ENCODE measurements at regions not wholly inside any gene's neighbourhood (a gene's known extent, or its start where the extent isn't known, plus 50 kb on each side); places are given as distances from the start of the nearest gene placed in this dataset.

DNA sequence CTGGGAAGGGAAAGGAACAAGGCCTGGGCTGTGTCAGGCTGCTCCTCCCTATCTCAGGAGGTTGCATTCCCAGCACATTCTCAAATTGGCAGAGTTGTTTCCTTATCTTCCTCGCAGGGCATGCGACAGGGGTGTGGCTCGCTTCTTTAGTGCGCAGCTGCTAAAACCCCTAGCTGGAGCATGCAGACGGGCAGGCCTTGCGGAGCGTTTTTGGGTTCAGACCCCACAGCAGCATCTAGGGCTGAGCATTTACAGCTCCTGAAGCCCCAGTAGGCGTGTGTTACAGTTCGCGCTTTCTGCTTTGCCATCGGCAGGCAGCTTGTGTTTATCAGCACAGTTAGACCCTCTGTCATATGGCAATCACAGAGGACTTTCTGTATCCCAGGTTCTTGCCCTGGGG lies 392.4 kb downstream of the TECRL start:
- Histone ChIP-seq H3K27ac (no peak overlapping the region), H3K9me3 (no peaks in the 10 kb centered on the region), H3K27me3 (no peaks in the 10 kb centered on the region), H3K4me3 (no peak overlapping the region), H3K4me1 (no peaks in the 10 kb centered on the region), H3K36me3 (no peaks in the 10 kb centered on the region)
- DNase-seq (ENCODE audit: low spot score in 2 of 2), result no peak
- intact Hi-C loops (cut with DNase I), result no loop called here
- TF ChIP-seq, protein P1, sequence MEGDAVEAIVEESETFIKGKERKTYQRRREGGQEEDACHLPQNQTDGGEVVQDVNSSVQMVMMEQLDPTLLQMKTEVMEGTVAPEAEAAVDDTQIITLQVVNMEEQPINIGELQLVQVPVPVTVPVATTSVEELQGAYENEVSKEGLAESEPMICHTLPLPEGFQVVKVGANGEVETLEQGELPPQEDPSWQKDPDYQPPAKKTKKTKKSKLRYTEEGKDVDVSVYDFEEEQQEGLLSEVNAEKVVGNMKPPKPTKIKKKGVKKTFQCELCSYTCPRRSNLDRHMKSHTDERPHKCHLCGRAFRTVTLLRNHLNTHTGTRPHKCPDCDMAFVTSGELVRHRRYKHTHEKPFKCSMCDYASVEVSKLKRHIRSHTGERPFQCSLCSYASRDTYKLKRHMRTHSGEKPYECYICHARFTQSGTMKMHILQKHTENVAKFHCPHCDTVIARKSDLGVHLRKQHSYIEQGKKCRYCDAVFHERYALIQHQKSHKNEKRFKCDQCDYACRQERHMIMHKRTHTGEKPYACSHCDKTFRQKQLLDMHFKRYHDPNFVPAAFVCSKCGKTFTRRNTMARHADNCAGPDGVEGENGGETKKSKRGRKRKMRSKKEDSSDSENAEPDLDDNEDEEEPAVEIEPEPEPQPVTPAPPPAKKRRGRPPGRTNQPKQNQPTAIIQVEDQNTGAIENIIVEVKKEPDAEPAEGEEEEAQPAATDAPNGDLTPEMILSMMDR (IDR thresholded peaks at IDR 0.05), result no peak

DNA sequence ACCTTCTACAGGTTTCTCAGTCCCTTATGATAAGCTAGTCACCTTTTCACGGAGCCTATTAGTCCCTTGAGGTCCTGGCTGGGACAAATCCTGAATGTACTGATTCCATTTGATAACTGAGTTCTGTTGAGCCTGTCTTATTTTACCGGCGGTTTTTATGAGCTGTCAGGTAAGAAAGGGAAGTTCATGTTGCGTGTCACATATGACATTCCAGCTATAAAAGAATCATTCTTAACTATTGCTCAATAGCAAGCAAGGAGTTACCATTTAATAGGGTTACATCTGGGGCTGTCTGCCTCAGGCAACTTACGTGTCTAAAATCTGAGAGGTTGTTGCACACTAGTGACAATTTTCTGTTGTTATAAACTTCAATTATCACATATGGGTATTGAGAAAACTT lies 394.6 kb downstream of the TECRL start:
- TF ChIP-seq, protein P1 (IDR thresholded peaks at IDR 0.05), result no peak
- intact Hi-C loops (cut with DNase I), result no loop called here
- Histone ChIP-seq H3K4me1 (no peaks in the 10 kb centered on the region), H3K9me3 (no peaks in the 10 kb centered on the region), H3K27ac (no peak overlapping the region), H3K27me3 (no peaks in the 10 kb centered on the region), H3K4me3 (no peak overlapping the region), H3K36me3 (no peaks in the 10 kb centered on the region)
- no peak for DNase-seq (ENCODE audit: low spot score in 2 of 2)

DNA sequence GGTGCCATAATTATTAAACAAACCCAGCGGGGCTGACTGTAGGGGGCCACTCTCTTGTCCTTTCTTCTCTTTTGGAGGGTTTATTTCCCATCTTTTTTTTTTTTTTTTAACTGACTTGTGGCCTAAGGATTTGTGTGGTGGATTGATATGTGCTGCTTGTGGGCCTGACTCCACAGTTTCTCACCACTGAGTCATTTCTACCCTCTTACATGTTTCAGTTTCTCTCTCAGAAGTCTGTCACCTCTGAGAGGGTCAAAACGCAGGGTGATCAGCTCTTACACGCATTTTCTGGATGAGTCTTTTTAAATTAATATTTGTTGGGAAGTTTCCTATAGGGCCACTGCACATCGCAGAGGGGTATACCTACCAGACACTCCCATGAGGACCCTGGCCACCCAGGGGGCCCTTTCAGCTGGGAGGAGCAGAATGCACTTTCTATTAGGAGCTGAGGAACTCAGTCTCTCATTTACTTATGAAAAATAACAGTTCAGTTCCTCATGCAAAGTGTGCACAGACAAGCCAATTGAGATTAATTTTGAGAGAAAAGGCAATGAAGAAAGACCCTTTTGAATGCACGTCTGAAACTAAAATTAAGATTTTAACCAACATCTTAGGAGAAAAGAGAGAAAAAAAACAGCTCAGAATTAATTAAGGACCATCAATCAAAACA lies 407.9 kb downstream of the TECRL start:
- Histone ChIP-seq H3K9me3 (no peaks in the 10 kb centered on the region), H3K4me1 (no peaks in the 10 kb centered on the region), H3K36me3 (no peaks in the 10 kb centered on the region), H3K27ac (no peak overlapping the region), H3K4me3 (no peak overlapping the region), H3K27me3 (no peaks in the 10 kb centered on the region)
- DNase-seq (ENCODE audit: low spot score in 2 of 2), result no peak
- intact Hi-C loops (cut with DNase I), result no loop called here
- TF ChIP-seq, protein P1 (IDR thresholded peaks at IDR 0.05), result no peak

DNA sequence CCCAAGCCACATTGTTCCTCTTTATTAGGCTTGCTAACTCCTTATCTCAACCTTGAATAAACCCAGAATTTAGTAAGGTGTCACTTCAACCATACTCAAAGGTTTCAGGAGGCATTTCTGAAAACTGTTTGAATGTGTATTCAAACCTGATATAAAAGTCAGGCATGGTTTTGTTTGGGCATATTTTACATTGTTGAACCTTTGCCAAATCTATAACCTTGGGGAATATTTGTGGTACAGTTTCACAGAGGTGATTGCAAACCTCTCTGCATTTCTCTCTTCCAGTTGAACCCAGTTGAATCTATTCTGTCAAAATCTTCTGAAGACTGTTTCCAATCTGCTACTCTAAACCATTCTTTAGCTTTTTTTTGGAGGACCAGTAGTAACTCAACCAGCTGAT lies 409.0 kb downstream of the TECRL start:
- no peak overlapping the region for H3K27ac ChIP-seq
- no peak for DNase-seq (ENCODE audit: low spot score in 2 of 2)
- intact Hi-C loops (cut with DNase I), result no loop called here
- no peaks in the 10 kb centered on the region for H3K36me3 ChIP-seq
- H3K27me3 ChIP-seq, result no peaks in the 10 kb centered on the region
- H3K9me3 ChIP-seq, result no peaks in the 10 kb centered on the region
- no peak overlapping the region for H3K4me3 ChIP-seq
- TF ChIP-seq, protein P1 (IDR thresholded peaks at IDR 0.05), result no peak
- H3K4me1 ChIP-seq, result no peaks in the 10 kb centered on the region

DNA sequence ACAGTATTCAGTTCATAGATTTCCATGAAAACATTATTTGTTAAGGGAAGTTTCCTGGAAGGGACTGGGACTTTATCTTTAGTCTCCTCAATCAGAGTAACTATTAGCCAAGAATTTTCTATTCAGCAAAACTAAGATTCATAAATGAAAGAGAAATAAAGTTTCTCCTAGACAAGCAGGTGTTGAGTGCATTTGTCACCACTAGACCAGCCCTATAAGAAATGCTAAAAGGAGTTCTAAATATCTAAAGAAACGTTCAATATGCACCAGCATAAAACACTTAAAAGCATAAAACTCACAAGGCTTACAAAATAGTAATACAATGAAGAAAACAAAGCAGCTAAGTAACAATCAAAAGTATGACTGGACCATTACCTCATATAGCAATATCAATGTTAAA lies 423.0 kb downstream of the TECRL start:
- intact Hi-C loops (cut with DNase I), result no loop called here
- no peak overlapping the region for H3K27ac ChIP-seq
- peaks cover 0 to 14% of the 10 kb centered on the region in 2 donors for H3K9me3 ChIP-seq
- H3K27me3 ChIP-seq, result no peaks in the 10 kb centered on the region
- no peak for DNase-seq (ENCODE audit: low spot score in 2 of 2)
- no peaks in the 10 kb centered on the region for H3K4me1 ChIP-seq
- no peak overlapping the region for H3K4me3 ChIP-seq
- TF ChIP-seq, protein P1 (IDR thresholded peaks at IDR 0.05), result no peak
- H3K36me3 ChIP-seq, result no peaks in the 10 kb centered on the region

DNA sequence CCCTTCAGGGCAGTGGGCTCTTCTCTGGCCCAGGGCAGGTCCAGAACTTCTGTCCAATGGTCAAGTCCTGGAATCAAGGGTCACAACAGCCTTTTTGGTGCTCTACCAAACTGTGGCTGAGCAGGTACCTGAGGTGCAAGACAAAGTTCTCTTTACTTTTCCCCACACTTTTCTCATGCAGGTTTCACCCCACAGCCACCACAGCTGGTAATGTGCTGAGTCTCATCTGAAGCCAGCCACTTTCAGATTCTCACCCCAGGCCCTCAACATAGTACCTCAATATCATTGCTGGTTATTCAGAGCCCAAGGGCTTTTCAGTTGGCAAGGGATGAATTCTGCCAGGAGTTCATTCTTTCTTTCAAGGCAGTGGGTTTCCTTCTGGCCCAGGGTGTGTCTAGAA lies 426.0 kb downstream of the TECRL start:
- Histone ChIP-seq H3K9me3 (peaks cover 0 to 14% of the 10 kb centered on the region in 2 donors), H3K4me3 (no peak overlapping the region), H3K27ac (no peak overlapping the region), H3K27me3 (no peaks in the 10 kb centered on the region), H3K4me1 (no peaks in the 10 kb centered on the region), H3K36me3 (no peaks in the 10 kb centered on the region)
- intact Hi-C loops (cut with DNase I), result no loop called here
- TF ChIP-seq, protein P1 (IDR thresholded peaks at IDR 0.05), result no peak
- no peak for DNase-seq (ENCODE audit: low spot score in 2 of 2)
